ENCODE measurements at regions not wholly inside any gene's neighbourhood (a gene's known extent, or its start where the extent isn't known, plus 50 kb on each side); places are given as distances from the start of the nearest gene placed in this dataset.
"Not testable (repeated sequence)": the region's sequence is repeated elsewhere in the genome, so short reads cannot be mapped to it uniquely, and the experiment has no call there.

GRCh38 chr18:39311111-39311712 lies 1745.6 kb upstream of the CELF4 start:
- no peak for DNase-seq

GRCh38 chr18:39308931-39309521 lies 1743.4 kb upstream of the CELF4 start:
- DNase-seq: not testable (repeated sequence)

- DNase-seq: no peak
These were observed 1740.2 kb upstream of the CELF4 start for GRCh38 chr18:39305766-39306165.

GRCh38 chr18:39302481-39302880 lies 1736.9 kb upstream of the CELF4 start:
- no peak for DNase-seq

GRCh38 chr18:39299152-39299551 lies 1733.6 kb upstream of the CELF4 start:
- DNase-seq: no peak

GRCh38 chr18:39297225-39297624 lies 1731.6 kb upstream of the CELF4 start:
- DNase-seq: no peak

GRCh38 chr18:39296293-39296888 lies 1730.8 kb upstream of the CELF4 start:
- peak; percentile 10 for DNase-seq

GRCh38 chr18:39276764-39277163 lies 1711.2 kb upstream of the CELF4 start:
- no peak for DNase-seq

- no peak for DNase-seq
These were observed 1708.9 kb upstream of the CELF4 start for GRCh38 chr18:39274535-39274934.

GRCh38 chr18:39272230-39272629 lies 1706.6 kb upstream of the CELF4 start:
- no peak for DNase-seq

GRCh38 chr18:39271654-39272053 lies 1706.1 kb upstream of the CELF4 start:
- DNase-seq: no peak

- no peak for DNase-seq
These were observed 1695.0 kb upstream of the CELF4 start for GRCh38 chr18:39260565-39260964.

- no peak for DNase-seq
These were observed 1694.1 kb upstream of the CELF4 start for GRCh38 chr18:39259736-39260135.

- no peak for DNase-seq
These were observed 1678.6 kb upstream of the CELF4 start for GRCh38 chr18:39244242-39244641.

GRCh38 chr18:39241534-39241933 lies 1675.9 kb upstream of the CELF4 start:
- no peak for DNase-seq

GRCh38 chr18:39238981-39239660 lies 1673.5 kb upstream of the CELF4 start:
- no peak for DNase-seq

- DNase-seq: no peak
These were observed 1669.6 kb upstream of the CELF4 start for GRCh38 chr18:39235118-39235719.

GRCh38 chr18:39232937-39233336 lies 1667.3 kb upstream of the CELF4 start:
- DNase-seq: no peak

GRCh38 chr18:39232490-39232889 lies 1666.9 kb upstream of the CELF4 start:
- DNase-seq: no peak

GRCh38 chr18:39230086-39230803 lies 1664.6 kb upstream of the CELF4 start:
- DNase-seq: no peak

GRCh38 chr18:39227769-39228168 lies 1662.2 kb upstream of the CELF4 start:
- DNase-seq: not testable (repeated sequence)

GRCh38 chr18:39225373-39225772 lies 1659.8 kb upstream of the CELF4 start:
- DNase-seq: no peak

- DNase-seq: no peak
These were observed 1657.7 kb upstream of the CELF4 start for GRCh38 chr18:39223283-39223682.
